IPS-18a (cell line): ENCODE measurements at regions not wholly inside any gene's neighbourhood (a gene's known extent, or its start where the extent isn't known, plus 50 kb on each side); places are given as distances from the start of the nearest gene placed in this dataset.

ENCODE experiments used
- H3K27ac ChIP-seq: one replicate; pipeline ENCODE4 v1.5.1; 2013; ENCODE audit warnings: low read length
- H3K27me3 ChIP-seq: one replicate; pipeline ENCODE4 v1.6.1; 2013; ENCODE audit warnings: mild to moderate bottlenecking, low read length; ENCODE audit not compliant: control insufficient read depth, insufficient read depth
- H3K36me3 ChIP-seq: one replicate; pipeline ENCODE4 v1.6.1; 2013; ENCODE audit warnings: low read depth, low read length; ENCODE audit not compliant: control insufficient read depth
- H3K4me1 ChIP-seq: one replicate; pipeline ENCODE4 v1.6.1; 2013; ENCODE audit warnings: low read depth, low read length; ENCODE audit not compliant: control insufficient read depth
- H3K4me3 ChIP-seq: one replicate; pipeline ENCODE4 v1.5.1; 2013; ENCODE audit warnings: low read length
- H3K9ac ChIP-seq: one replicate; pipeline ENCODE4 v1.6.1; 2013; ENCODE audit warnings: mild to moderate bottlenecking, low read length, moderate library complexity
- H3K9me3 ChIP-seq: one replicate; pipeline ENCODE4 v1.6.1; 2013; ENCODE audit warnings: low read depth, low read length; ENCODE audit not compliant: control insufficient read depth

- Histone ChIP-seq H3K9ac (no peak overlapping the region), H3K4me1 (no peaks in the 10 kb centered on the region), H3K9me3 (no peaks in the 10 kb centered on the region), H3K27me3 (no peaks in the 10 kb centered on the region), H3K36me3 (no peaks in the 10 kb centered on the region), H3K4me3 (no peak overlapping the region), H3K27ac (no peak overlapping the region)
Observed at GRCh38 chr10:10327934-10328333, 689.7 kb upstream of the CELF2 start.

DNA sequence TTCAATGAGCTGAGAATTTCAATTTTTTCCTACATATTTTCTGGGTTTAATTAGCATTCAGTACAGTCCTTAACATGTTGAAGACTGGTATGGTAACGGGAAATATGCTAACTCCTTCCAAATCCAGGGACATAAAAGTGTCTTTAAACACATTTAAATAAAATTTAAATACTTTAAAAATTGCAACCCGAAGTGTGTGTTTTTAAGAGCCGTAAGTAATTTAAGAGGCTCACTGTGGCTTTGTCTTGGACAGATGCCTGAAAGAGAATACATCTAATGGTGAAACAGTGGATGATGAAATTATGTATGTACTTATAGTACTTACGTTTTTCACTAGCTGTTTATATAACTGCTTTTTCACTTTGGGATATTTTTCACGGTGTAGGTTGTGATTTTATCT lies 687.3 kb upstream of the CELF2 start:
- Histone ChIP-seq H3K4me3 (no peak overlapping the region), H3K27me3 (no peaks in the 10 kb centered on the region), H3K9me3 (no peaks in the 10 kb centered on the region), H3K9ac (no peak overlapping the region), H3K27ac (no peak overlapping the region), H3K36me3 (no peaks in the 10 kb centered on the region), H3K4me1 (no peaks in the 10 kb centered on the region)

- Histone ChIP-seq H3K9me3 (no peaks in the 10 kb centered on the region), H3K4me1 (no peaks in the 10 kb centered on the region), H3K9ac (no peak overlapping the region), H3K36me3 (no peaks in the 10 kb centered on the region), H3K27ac (no peak overlapping the region), H3K27me3 (no peaks in the 10 kb centered on the region), H3K4me3 (no peak overlapping the region)
Observed at GRCh38 chr10:10332786-10333185, 684.9 kb upstream of the CELF2 start.

DNA sequence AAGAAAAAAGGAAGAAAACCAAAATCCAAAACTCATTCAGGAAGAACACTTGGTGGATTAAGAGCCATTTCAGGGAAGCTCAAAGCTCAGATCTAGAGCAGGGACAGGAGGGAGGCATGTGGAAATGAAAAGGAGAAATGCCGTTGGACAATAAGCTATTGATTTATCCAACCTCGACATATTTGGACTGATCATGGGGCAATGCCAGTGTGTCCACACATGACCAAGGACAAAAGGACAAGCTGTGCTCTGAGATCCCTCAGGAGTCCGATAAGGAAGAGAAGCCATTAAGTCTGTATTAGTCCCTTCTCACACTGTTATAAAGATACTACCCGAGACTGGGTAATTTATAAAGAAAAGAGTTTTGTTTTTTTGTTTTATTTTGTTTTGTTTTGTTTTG lies 684.0 kb upstream of the CELF2 start:
- peaks cover 3% of the 10 kb centered on the region for H3K4me1 ChIP-seq
- no peak overlapping the region for H3K27ac ChIP-seq
- H3K4me3 ChIP-seq, result no peak overlapping the region
- H3K9me3 ChIP-seq, result no peaks in the 10 kb centered on the region
- H3K36me3 ChIP-seq, result no peaks in the 10 kb centered on the region
- H3K9ac ChIP-seq, result no peak overlapping the region
- no peaks in the 10 kb centered on the region for H3K27me3 ChIP-seq

DNA sequence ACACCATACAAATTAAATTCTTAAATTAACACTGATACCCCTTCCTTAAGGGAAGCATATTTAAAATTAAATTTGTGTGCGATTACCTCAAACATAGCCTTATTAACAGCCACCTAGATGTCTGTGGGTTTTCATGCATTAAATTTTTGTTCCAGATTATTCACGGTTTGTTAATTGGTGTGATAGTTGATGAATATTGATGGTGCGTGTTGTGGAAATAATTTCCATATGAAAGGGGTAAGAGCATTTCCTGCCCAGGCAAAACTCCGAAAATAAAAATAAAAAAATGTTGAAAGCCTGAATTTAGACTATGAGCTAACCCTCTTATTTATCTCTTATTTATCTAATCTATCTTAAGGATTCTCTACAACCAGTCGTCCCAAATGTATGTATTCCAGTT lies 679.3 kb upstream of the CELF2 start:
- Histone ChIP-seq H3K27me3 (no peaks in the 10 kb centered on the region), H3K27ac (no peak overlapping the region), H3K36me3 (no peaks in the 10 kb centered on the region), H3K9ac (no peak overlapping the region), H3K4me3 (no peak overlapping the region), H3K9me3 (no peaks in the 10 kb centered on the region), H3K4me1 (peaks cover 4% of the 10 kb centered on the region)

- H3K27ac ChIP-seq, result no peak overlapping the region
- H3K36me3 ChIP-seq, result no peaks in the 10 kb centered on the region
- H3K9ac ChIP-seq, result no peak overlapping the region
- no peaks in the 10 kb centered on the region for H3K27me3 ChIP-seq
- no peaks in the 10 kb centered on the region for H3K4me1 ChIP-seq
- no peak overlapping the region for H3K4me3 ChIP-seq
- H3K9me3 ChIP-seq, result no peaks in the 10 kb centered on the region
Observed at GRCh38 chr10:10346390-10347150, 671.1 kb upstream of the CELF2 start.

- H3K9me3 ChIP-seq, result no peaks in the 10 kb centered on the region
- no peak overlapping the region for H3K27ac ChIP-seq
- H3K4me3 ChIP-seq, result no peak overlapping the region
- no peak overlapping the region for H3K9ac ChIP-seq
- peaks cover 5% of the 10 kb centered on the region for H3K4me1 ChIP-seq
- H3K36me3 ChIP-seq, result no peaks in the 10 kb centered on the region
- no peaks in the 10 kb centered on the region for H3K27me3 ChIP-seq
Observed at GRCh38 chr10:10350050-10350449, 667.6 kb upstream of the CELF2 start.

DNA sequence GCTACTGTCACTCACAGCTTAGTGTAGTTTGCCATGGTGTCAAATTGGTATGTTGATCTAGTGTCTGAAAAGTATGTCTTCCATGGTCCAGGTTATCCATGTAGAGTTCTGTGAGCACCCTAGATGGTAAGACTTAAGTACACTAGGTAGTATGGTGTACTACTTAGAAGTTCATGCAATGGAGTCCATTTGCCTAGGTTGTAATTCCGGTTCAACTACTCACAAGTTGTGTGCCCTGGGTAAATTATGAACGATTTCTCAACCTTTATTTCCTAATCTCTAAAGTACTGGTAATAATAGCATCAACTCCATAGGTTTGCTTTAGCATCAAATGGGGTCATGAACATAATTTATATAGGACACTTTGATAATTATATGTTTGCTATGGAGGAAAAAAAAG lies 666.2 kb upstream of the CELF2 start:
- Histone ChIP-seq H3K9ac (no peak overlapping the region), H3K4me3 (no peak overlapping the region), H3K36me3 (no peaks in the 10 kb centered on the region), H3K27ac (no peak overlapping the region), H3K4me1 (peaks cover 5% of the 10 kb centered on the region), H3K9me3 (no peaks in the 10 kb centered on the region), H3K27me3 (no peaks in the 10 kb centered on the region)

GRCh38 chr10:10353326-10353868 lies 664.3 kb upstream of the CELF2 start:
- peaks cover 5% of the 10 kb centered on the region for H3K4me1 ChIP-seq
- no peak overlapping the region for H3K4me3 ChIP-seq
- H3K9me3 ChIP-seq, result no peaks in the 10 kb centered on the region
- H3K9ac ChIP-seq, result no peak overlapping the region
- H3K36me3 ChIP-seq, result no peaks in the 10 kb centered on the region
- no peak overlapping the region for H3K27ac ChIP-seq
- no peaks in the 10 kb centered on the region for H3K27me3 ChIP-seq

DNA sequence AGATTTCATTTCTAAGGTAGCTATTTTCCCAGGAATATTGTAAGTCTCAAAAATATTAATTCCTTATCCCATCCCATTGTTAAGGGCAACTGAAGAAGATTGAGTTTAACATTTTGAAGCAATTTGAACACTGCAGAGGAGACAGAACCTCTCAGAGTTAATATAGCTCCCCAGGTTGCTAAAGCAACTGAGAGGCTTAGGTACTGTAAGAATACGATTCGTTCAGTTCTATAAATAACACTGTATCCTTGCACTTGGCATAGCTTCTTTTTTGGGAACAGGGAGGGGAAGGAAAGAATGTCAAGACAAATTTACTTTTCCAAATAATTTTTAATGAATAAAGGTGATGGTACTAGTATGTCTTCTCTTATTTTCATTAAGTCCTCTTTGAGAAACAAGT lies 658.4 kb upstream of the CELF2 start:
- Histone ChIP-seq H3K9ac (no peak overlapping the region), H3K27me3 (no peaks in the 10 kb centered on the region), H3K36me3 (no peaks in the 10 kb centered on the region), H3K4me1 (peaks cover 24% of the 10 kb centered on the region), H3K27ac (no peak overlapping the region), H3K4me3 (no peak overlapping the region), H3K9me3 (no peaks in the 10 kb centered on the region)

DNA sequence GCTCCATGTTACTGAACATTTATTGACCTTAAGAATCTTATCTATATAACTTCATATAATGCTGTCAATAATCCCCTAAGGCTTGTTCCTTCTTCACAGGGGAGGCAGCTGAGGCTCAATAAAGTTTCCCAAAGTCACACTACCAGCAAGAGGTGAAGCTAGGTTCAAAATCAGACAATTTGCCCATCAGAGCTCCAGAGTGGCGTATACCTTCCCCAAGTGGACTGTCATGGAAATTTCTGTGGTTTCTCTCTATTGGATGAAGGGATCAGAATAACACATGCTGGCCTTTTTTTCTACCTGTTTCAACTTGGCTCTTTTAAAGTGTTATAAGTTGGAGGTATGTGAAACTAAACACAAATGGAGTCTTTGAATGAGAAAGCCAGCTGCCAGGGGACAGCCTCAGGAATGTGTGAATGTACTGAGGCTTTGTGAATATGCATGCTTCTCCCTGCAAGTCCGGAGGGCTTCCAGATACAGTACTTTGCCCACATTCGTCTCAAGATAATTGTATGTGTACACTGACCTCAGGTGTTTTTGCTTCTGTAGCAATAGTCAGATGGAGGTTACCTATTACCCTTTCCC lies 656.3 kb upstream of the CELF2 start:
- H3K4me1 ChIP-seq, result peaks cover 24% of the 10 kb centered on the region

DNA sequence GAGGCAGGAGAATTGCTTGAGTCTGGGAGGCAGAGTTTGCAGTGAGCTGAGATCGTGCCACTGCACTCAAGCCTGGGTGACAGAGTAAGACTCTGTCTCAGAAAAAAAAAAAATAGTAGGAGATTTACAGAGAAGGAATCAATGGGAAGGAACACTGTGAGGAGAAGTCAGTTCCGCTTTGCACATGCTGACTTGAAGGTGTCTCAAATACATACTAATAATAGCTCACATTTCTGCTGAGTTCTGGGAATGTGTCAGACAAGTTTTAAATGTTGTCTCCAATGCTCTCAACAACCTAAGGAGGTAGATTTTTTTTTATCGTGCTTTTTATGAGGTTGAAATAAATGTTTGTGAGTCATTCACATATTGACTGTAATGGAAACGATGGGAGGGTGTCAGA lies 654.9 kb upstream of the CELF2 start:
- Histone ChIP-seq H3K9me3 (no peaks in the 10 kb centered on the region), H3K4me3 (no peak overlapping the region)

More for the DNA sequence above, 656.3 kb upstream of the CELF2 start:
- no peaks in the 10 kb centered on the region for H3K27me3 ChIP-seq
- no peak overlapping the region for H3K4me3 ChIP-seq
- H3K9me3 ChIP-seq, result no peaks in the 10 kb centered on the region
- H3K9ac ChIP-seq, result no peak overlapping the region
- H3K27ac ChIP-seq, result no peak overlapping the region
- no peaks in the 10 kb centered on the region for H3K36me3 ChIP-seq

More for the DNA sequence above, 654.9 kb upstream of the CELF2 start:
- Histone ChIP-seq H3K27ac (no peak overlapping the region), H3K36me3 (no peaks in the 10 kb centered on the region), H3K27me3 (no peaks in the 10 kb centered on the region), H3K4me1 (peaks cover 24% of the 10 kb centered on the region), H3K9ac (no peak overlapping the region)
